ENCODE measurements at regions not wholly inside any gene's neighbourhood (a gene's known extent, or its start where the extent isn't known, plus 50 kb on each side); places are given as distances from the start of the nearest gene placed in this dataset.

GRCh38 chr18:50451100-50451842, 76.4 kb downstream of the SKA1 start:
- no peak for TF ChIP-seq CTCF (IDR thresholded peaks at IDR 0.05; ENCODE audit: low read length)
- TF ChIP-seq EZH2 (IDR thresholded peaks at IDR 0.05; ENCODE audit: borderline replicate concordance, low read length), result no peak

All from OCI-LY1 (cell line).